H1 (cell line): ENCODE measurements at regions not wholly inside any gene's neighbourhood (a gene's known extent, or its start where the extent isn't known, plus 50 kb on each side); places are given as distances from the start of the nearest gene placed in this dataset.

Source experiments
- ASH2L ChIP-seq: fragments of 200-600, 300-600 bp; sonication (generic); IDR thresholded peaks from one replicate; pipeline ENCODE4 v1.7.1; 2017; ENCODE audit warnings: low read length
- CBX5 ChIP-seq: fragments of 300-800, 300-1000 bp; sonication (generic); IDR thresholded peaks from 2 replicates; pipeline ENCODE4 v1.7.1; 2016; ENCODE audit warnings: antibody characterized with exemption, low read length, low read depth
- FOSL1 ChIP-seq: IDR thresholded peaks from 2 replicates; pipeline ENCODE4 v1.6.1; 2011; ENCODE audit warnings: mild to moderate bottlenecking, low read depth, low read length, moderate library complexity; ENCODE audit not compliant: insufficient read depth
- GABPA ChIP-seq: IDR thresholded peaks from 2 replicates; pipeline ENCODE4 v1.6.1; 2011; ENCODE audit warnings: mild to moderate bottlenecking, low read length, moderate library complexity, borderline replicate concordance; ENCODE audit not compliant: insufficient read depth
- JUND ChIP-seq: IDR thresholded peaks from 2 replicates; pipeline ENCODE4 v1.6.1; 2011; ENCODE audit warnings: mild to moderate bottlenecking, improper control_type of control experiment, low read length
- POLR2AphosphoS5 ChIP-seq: IDR thresholded peaks from 2 replicates; pipeline ENCODE4 v1.6.1; 2011; ENCODE audit warnings: low read depth, low read length
- RBBP5 ChIP-seq: IDR thresholded peaks from 2 replicates; pipeline ENCODE4 v1.7.1; 2012; ENCODE audit warnings: low read depth, mild to moderate bottlenecking, inconsistent platforms, low read length, moderate library complexity, borderline replicate concordance
- SP2 ChIP-seq: IDR thresholded peaks from 2 replicates; pipeline ENCODE4 v1.6.1; 2012; ENCODE audit warnings: mild to moderate bottlenecking, low read length, inconsistent platforms
- TBP ChIP-seq: IDR thresholded peaks from 2 replicates; pipeline ENCODE4 v1.6.1; 2011; ENCODE audit warnings: low read depth, low read length, improper control_type of control experiment
- TF ChIP-seq, protein P1 (sequence below), 3 experiments: IDR thresholded peaks; 1 replicate in 2 of 3; 2 replicates in 1 of 3; pipeline versions ENCODE4 v1.5.1 to v1.6.1; 2011; ENCODE audit warnings: low read length in 3 of 3, mild to moderate bottlenecking in 3 of 3, inconsistent platforms in 2 of 3, low read depth in 1 of 3, moderate library complexity in 1 of 3; ENCODE audit not compliant: insufficient read depth in 1 of 3; ENCODE audit errors: control extremely low read depth in 1 of 3

DNA sequence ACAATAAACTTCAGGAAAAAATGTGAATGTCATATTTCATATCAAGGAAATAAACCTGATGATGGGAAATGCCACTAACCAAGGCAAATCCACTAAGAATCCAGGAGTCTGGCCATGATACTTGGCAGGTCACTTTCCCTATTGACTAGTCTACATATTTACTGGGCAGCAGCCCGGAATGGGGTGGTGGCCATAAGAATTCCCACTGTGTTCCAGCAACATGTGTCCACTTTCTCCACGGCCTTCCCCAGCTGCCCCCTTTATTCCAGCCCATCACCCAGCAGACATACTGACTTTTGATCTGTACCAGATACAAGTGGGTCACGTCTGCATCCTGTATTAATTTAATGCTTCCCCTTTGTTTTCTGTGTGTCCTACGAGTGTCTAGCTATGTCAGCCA lies 234.5 kb upstream of the PRDM1 start:
- TF ChIP-seq FOSL1 (no peak), ASH2L (no peak), POLR2AphosphoS5 (no peak), GABPA (no peak), CBX5 (no peak), TBP (no peak), JUND (no peak), SP2 (no peak), RBBP5 (no peak)
- TF ChIP-seq, protein P1, sequence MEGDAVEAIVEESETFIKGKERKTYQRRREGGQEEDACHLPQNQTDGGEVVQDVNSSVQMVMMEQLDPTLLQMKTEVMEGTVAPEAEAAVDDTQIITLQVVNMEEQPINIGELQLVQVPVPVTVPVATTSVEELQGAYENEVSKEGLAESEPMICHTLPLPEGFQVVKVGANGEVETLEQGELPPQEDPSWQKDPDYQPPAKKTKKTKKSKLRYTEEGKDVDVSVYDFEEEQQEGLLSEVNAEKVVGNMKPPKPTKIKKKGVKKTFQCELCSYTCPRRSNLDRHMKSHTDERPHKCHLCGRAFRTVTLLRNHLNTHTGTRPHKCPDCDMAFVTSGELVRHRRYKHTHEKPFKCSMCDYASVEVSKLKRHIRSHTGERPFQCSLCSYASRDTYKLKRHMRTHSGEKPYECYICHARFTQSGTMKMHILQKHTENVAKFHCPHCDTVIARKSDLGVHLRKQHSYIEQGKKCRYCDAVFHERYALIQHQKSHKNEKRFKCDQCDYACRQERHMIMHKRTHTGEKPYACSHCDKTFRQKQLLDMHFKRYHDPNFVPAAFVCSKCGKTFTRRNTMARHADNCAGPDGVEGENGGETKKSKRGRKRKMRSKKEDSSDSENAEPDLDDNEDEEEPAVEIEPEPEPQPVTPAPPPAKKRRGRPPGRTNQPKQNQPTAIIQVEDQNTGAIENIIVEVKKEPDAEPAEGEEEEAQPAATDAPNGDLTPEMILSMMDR (IDR thresholded peaks at IDR 0.05; ENCODE audit: control extremely low read depth in 1 of 3, insufficient read depth in 1 of 3, low read depth in 1 of 3, low read length in 3 of 3): no peak
